Putamen (tissue), 1 donor: ENCODE measurements at regions not wholly inside any gene's neighbourhood (a gene's known extent, or its start where the extent isn't known, plus 50 kb on each side); places are given as distances from the start of the nearest gene placed in this dataset.

Experiments used
- DNase-seq: peaks from one replicate; pipeline ENCODE4 v3.0.0-alpha.2; 2016; ENCODE audit warnings: low spot score

GRCh38 chr10:10778959-10779358 is 238.7 kb upstream of the CELF2 start:
- no peak for DNase-seq

DNA sequence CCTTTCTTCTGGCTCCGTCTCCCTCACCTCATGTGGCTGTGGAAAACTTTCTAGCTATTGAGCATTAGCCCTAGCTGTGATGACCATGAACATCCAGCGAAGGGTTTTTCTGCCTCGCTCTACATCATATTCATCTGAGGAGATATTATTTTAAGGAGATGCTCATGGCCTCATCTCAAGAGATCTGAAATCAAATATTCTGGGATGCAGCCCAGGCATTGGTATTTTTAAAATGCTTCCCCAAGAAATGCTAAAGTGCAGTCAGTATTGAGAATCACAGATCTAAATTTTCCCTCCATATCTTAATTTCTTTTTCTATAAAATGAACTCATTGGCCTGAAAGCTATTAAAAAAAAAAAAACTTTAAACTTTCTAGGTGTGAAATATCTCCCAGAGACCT is 238.2 kb upstream of the CELF2 start:
- DNase-seq, result no peak

DNA sequence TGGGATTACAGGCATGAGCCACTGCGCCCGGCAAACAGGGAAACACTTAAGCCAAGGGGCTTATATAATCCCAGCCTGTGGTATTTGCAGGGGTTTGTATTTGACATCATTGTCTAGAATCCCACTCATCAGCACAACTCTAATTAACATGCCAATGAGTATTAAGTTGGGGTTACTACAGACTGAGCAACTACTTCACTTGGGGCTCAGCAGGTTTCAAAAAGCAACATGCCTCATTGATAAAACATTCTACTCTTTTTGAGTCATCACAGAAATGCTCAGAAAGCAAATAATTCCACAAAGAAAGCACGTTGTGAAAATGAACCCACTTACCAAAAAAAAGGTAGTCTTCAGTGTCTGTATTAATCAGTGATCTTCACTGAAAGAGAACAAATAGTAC is 236.9 kb upstream of the CELF2 start:
- no peak for DNase-seq

DNA sequence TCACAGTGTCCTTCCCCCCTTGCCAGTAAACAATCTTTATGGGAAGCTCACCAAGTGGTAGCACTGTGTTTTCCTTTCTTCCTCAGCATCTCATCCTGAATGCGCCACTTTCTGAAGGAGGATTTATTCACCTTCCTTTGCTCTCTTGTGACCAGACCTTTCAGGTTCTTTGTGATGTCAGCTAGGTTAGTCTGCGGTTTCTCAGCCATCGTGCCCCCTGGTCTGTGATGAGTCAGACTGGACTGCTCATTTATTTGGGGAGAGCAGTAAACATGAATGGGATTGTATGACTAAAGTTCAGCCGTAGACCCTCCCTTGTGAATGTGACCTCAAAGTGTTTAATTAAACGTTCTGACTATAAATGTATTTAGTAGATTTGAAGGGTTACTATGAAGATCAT is 235.1 kb upstream of the CELF2 start:
- DNase-seq, result no peak

DNA sequence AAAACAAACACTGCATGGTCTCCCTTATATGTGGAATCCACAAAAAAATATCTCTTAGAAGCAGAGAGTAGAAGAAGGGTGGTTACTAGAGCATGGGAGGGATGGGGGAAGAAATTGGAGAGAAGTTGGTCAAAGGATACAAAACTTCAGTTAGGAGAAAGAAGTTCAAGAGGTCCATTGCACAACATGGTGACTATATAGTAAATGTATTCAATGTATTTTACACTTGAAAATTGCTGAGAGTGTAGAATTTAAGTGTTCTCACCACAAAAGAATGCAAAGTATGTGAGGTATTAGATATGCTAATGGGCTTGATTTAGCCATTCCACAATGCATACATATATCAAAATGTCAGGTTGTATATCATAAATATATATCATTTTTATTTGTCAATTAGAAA is 232.0 kb upstream of the CELF2 start:
- DNase-seq, result no peak

DNA sequence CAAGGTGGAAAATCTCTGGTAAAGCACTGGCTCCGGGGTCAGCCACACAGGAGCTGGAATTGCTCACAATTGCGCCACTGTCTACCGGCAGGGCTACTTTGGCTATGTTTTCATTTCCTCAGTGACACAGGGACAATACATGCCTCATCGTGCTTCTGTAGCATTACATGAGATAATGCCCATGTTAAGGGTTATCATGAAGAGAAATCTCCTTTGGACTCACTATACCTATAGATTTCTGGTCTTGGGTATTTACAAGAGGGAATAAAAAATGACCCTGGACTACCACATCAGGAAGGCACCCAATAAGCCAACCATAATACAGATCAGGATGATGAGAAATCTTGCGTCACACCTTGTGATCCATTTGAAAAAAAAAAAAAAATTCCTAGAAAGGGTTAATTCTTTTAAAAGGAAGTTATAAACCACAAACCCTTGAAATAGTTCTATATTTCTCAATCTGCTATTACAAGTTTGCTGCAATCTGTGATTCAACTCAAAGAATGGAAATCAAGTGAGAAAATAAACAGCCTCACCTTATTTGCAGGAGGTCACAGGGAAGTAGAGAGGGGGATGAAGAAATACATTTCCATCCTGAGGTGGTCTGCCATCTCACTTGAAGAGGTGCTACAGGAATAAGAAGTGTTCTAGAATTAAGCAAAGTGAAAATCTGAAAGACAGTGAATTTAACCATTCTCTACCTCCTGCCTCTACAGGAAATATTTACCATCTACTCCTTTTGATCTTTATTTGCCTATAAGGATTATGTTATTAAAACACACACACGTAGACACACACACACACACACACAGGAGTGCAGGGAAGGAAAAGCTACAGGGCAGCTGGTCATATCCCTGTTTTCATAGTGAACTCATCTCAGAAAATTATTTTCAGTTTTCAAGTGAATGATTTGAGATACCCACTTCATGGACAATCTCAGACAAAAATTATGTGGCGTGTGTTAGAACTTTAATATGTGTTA is 231.3 kb upstream of the CELF2 start:
- DNase-seq, result no peak

DNA sequence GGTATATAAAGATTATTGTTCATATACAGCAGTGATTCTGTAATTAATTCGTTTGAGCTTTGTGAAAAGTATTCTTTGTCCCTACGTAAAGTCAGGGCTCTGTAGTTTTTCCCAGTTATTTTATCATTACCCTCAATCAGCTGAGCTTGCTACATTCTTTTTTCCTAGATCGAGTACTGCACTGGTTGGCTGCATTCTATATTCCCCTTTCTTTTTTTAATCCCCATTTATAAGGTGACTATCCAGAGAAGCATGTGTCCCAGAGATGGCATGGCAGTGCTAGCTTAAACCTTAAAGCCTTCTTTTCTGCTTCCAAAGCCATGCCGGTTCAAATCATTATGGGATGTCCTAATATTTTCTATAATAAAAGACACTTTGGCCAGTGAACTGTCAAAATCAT is 230.1 kb upstream of the CELF2 start:
- no peak for DNase-seq

- DNase-seq, result no peak
Observed at GRCh38 chr10:10788761-10789160, 228.9 kb upstream of the CELF2 start.

- DNase-seq, result no peak
Observed at GRCh38 chr10:10791869-10792268, 225.8 kb upstream of the CELF2 start.

DNA sequence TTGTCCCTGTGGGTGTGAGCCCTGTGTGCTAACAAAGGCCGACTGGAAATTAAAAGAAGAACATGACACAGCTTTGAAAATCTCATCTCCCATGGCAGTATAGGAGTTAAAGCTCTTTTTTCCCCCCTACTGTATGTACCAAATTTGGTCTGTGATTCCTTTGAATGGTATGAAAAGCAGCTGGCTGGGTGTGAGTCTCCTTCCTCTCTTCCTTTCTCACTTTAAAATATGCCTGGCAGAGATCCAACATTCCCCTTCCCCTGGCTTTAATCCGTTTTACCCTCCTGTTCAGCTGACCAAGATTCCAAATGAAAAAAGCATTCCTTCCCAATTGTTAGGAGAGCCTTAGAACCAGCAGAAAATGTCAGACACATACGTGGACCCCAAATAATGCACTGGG is 225.0 kb upstream of the CELF2 start:
- no peak for DNase-seq

DNA sequence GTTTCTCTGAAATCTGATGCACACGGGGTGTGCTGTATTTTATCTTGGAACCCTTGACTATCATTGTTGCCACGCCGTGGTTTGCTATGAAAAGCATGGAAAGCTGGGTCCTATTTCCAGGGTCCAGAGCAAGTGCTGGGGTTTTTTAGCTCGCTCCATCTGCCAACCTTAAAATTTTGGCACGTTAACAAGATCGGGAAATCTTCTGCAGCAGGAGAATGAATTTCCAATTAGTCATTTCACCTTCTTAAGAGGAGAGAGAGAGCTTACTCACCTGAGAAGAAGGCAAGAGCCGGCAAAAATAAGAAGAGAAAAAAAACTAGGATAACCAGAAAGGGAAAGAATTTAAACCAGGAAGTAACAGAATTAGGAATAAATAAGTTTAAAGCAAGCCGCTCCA is 223.6 kb upstream of the CELF2 start:
- no peak for DNase-seq

DNA sequence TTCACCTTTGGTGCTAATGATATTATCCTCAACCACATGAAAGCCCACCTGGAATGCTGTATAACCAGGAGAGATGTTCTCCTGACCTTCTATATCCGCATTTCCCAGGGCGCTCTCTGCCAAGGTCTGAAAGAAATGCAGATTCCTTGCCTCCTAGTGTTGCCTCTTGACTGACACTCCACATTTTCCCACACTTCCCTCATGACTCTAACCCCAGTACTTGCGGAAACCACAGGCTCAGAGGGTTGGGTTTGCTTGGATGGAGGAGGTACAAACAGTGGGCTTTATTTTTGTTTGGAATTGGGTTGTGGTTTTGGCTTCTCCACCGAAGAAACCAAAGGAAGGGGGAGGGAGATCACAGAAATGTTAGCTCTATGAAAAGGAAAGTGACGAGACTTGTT is 222.9 kb upstream of the CELF2 start:
- no peak for DNase-seq

GRCh38 chr10:10796061-10796773 is 221.5 kb upstream of the CELF2 start:
- no peak for DNase-seq

DNA sequence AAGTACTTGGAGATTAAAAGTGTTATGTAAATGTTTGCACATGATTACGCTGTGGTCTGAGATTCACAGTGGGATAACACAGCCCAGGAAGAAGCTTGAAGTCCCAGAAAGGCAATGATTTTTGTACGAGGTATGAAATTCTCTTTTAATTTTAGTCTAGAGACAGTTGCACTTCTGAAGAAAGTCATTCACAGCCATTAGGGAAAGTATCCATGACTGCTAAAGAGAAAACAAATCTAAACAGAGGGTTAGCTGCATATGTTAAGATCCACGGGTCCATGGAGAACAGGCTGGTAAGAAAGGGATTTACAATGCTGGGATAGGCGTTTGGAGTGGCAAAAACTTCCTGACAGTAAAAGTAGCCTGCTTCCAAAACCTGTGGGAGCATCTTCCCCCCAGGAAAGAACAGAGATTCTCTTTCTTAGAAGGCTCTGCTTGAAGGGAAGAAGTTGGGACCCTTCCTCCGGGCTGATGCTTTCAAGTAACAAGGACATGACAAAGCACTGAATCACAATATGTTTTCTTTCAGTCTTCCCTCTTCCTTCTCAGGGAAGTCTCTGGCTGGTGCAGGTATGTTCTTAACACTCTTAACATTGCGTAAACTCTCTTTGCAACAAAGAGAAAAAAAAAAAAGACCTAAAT is 220.8 kb upstream of the CELF2 start:
- no peak for DNase-seq

GRCh38 chr10:10797513-10797912 is 220.2 kb upstream of the CELF2 start:
- DNase-seq, result no peak

GRCh38 chr10:10798102-10798863 is 219.4 kb upstream of the CELF2 start:
- no peak for DNase-seq

DNA sequence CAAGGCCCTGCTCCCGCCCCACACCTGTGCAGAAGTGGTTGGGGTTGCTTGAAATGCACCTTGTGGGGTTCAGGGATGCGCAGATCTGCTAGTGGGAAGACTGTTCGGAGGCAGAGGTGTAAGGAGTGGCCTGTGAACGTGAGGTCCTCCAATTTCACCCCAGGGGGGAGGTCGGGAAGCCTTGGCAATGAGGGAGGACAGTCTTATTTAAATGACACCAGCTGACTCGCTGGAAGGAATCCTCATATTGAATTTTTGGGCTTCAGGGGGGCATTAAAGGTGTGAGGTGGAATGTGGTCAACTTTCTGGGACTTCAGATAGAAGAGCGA is 218.8 kb upstream of the CELF2 start:
- DNase-seq, result no peak

DNA sequence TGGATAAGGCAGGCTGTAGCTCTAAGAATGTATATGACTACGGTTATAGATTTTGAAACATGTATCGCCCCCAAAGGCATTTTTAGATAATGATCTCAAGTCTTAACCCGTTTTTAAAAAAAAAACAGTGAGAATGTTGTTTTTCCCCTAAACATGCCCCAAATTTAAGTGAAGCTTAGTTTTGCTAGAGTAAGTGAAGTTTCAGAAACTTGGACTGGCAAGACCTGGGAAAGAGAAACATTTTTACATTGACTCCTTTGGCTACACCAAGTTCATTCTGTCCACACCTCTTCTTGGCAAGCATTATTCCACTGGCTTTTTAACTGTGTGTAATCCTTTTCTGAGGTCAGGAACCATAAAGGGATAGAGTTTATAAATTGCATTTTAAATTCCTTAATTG is 216.7 kb upstream of the CELF2 start:
- DNase-seq, result no peak

DNA sequence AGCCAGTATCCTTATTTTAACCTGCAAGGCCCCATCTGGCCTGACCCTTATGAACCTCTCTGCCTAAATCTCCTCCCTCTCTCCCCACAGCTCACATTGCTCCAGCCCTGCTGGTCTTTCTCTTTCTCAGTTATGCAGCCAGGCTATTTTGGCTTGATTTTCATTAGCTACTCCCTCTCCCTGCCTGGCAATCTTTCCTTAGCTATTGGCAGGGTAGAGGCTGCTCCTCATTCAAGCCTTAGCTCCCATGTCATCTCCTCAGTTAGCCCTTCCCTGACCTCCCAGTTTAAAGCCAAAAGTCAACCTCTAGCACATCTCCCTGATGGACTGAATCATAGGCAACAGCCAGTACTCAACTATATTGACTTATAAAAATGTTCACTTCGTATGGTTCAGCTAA is 214.4 kb upstream of the CELF2 start:
- no peak for DNase-seq

- DNase-seq, result no peak
Observed at GRCh38 chr10:10804061-10804460, 213.6 kb upstream of the CELF2 start.

DNA sequence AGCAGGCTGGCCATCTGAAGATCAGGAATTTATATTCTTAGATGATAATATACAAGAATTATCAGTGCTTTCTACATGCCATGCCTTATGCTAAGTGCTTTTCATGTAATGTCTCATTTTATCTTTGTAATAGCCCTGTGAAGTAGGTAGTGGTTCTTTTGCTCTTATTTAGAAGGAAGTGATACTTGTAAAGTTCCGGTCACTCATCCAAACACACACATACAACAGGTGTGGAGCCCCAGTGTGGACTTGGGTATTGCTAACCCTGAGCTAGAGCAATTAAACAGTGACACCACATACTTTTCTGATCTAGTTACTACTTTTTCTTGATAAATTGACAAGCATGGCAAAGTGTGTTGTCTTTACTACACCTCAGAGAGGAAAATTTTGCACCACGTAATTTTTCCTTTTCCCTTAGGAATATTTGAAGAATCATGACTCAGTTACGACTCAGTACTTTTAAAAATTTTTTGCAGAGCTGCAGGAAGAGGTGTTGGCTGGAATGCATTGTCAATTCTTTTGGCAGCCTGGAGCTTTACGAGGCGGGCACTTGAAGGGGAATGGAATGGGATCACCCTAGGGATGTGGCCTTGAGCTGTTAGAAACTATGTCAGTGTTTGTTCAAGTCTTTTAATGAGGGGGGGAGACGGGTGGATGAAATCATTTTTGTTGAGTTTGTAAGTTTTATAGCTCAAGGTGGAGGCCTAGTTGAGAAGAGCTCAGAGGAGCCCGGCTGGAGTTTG is 212.5 kb upstream of the CELF2 start:
- no peak for DNase-seq

GRCh38 chr10:10807106-10807505 is 210.6 kb upstream of the CELF2 start:
- DNase-seq, result no peak
